Keratinocyte (primary cell): ENCODE measurements at regions not wholly inside any gene's neighbourhood (a gene's known extent, or its start where the extent isn't known, plus 50 kb on each side); places are given as distances from the start of the nearest gene placed in this dataset.

Experiments used
- DNase-seq: peaks from one replicate; pipeline ENCODE4 v3.0.0-alpha.2; 2011; ENCODE audit warnings: low read depth, missing footprints, low spot score
- FAIRE-seq: peaks from 2 replicates; lab custom pipeline; 2011; peaks lifted over from hg19 to GRCh38; lab: Jason Lieb, UNC
- H2AFZ ChIP-seq: 2 replicates; pipeline ENCODE4 v1.6.0; 2012; ENCODE audit warnings: low read length, control low read depth, inconsistent platforms; ENCODE audit not compliant: control insufficient read depth
- H3K27ac ChIP-seq: 2 replicates; pipeline ENCODE4 v1.5.1; 2011; ENCODE audit warnings: low read length; ENCODE audit not compliant: control insufficient read depth, insufficient read depth
- H3K27me3 ChIP-seq: 3 replicates; pipeline ENCODE4 v1.6.0; 2011; ENCODE audit warnings: low read length; ENCODE audit not compliant: control insufficient read depth, insufficient read depth; ENCODE audit errors: extremely low read depth
- H3K36me3 ChIP-seq, 2 experiments: 2 replicates in 1 of 2; 3 replicates in 1 of 2; pipeline ENCODE4 v1.5.1; 2011; ENCODE audit warnings: low read length in 2 of 2, mild to moderate bottlenecking in 1 of 2; ENCODE audit not compliant: control insufficient read depth in 2 of 2, insufficient read depth in 2 of 2; ENCODE audit errors: extremely low read depth in 1 of 2
- H3K4me1 ChIP-seq: 3 replicates; pipeline ENCODE4 v1.5.1; 2011; ENCODE audit warnings: low read length; ENCODE audit not compliant: control insufficient read depth, insufficient read depth; ENCODE audit errors: extremely low read depth
- H3K4me2 ChIP-seq: 3 replicates; pipeline ENCODE4 v1.6.0; 2011; ENCODE audit warnings: low read depth, low read length; ENCODE audit not compliant: control insufficient read depth, insufficient read depth; ENCODE audit errors: extremely low read depth
- H3K4me3 ChIP-seq, 3 experiments: fragments of 200-600 bp in 1 of 3; sonication (generic) in 1 of 3; 2 replicates in 2 of 3; 3 replicates in 1 of 3; pipeline ENCODE4 v1.5.1; 2011 to 2016; ENCODE audit warnings: low read length in 3 of 3, mild to moderate bottlenecking in 3 of 3, control low read depth in 2 of 3, inconsistent platforms in 1 of 3, low read depth in 1 of 3, mixed read lengths in 1 of 3, mixed run types in 1 of 3, moderate library complexity in 1 of 3; ENCODE audit not compliant: control insufficient read depth in 2 of 3, insufficient read depth in 2 of 3; ENCODE audit errors: extremely low read depth in 1 of 3
- H3K79me2 ChIP-seq: 2 replicates; pipeline ENCODE4 v1.6.0; 2012; ENCODE audit warnings: low read length; ENCODE audit not compliant: control insufficient read depth, insufficient read depth
- H3K9ac ChIP-seq: 3 replicates; pipeline ENCODE4 v1.6.0; 2011; ENCODE audit warnings: low read length; ENCODE audit not compliant: control insufficient read depth, insufficient read depth; ENCODE audit errors: extremely low read depth
- H3K9me1 ChIP-seq: 3 replicates; pipeline ENCODE4 v1.6.0; 2011; ENCODE audit warnings: low read length; ENCODE audit not compliant: control insufficient read depth, insufficient read depth; ENCODE audit errors: extremely low read depth
- H3K9me3 ChIP-seq: 2 replicates; pipeline ENCODE4 v1.5.1; 2012; ENCODE audit warnings: low read depth, low read length; ENCODE audit not compliant: control insufficient read depth
- H4K20me1 ChIP-seq: 3 replicates; pipeline ENCODE4 v1.6.0; 2011; ENCODE audit warnings: low read length; ENCODE audit not compliant: control insufficient read depth, insufficient read depth; ENCODE audit errors: extremely low read depth
- EZH2 ChIP-seq: IDR thresholded peaks from one replicate; pipeline ENCODE4 v1.6.1; 2012; ENCODE audit warnings: inconsistent platforms, mild to moderate bottlenecking, low read length, moderate library complexity
- dilution Hi-C: fragments of 300-500 bp; cut with MboI; formaldehyde crosslinking; loops from one replicate; pipeline ENCODE4 v1.7.0; 2020; ENCODE audit warnings: low sequenced_read_pairs; ENCODE audit not compliant: extremely low pct_ligation_motif_present
- TF ChIP-seq, protein P1 (sequence below), 3 experiments: IDR thresholded peaks in 1 of 3; conservative IDR thresholded peaks in 1 of 3; optimal IDR thresholded peaks in 1 of 3; 2 replicates in 2 of 3; 3 replicates in 1 of 3; pipeline versions ENCODE3 to v1.5.1; 2011; ENCODE audit warnings: low read length in 3 of 3, mild to moderate bottlenecking in 3 of 3, moderate library complexity in 2 of 3, control low read depth in 1 of 3, inconsistent platforms in 1 of 3; ENCODE audit not compliant: insufficient read depth in 2 of 3; ENCODE audit errors: extremely low read depth in 1 of 3

DNA sequence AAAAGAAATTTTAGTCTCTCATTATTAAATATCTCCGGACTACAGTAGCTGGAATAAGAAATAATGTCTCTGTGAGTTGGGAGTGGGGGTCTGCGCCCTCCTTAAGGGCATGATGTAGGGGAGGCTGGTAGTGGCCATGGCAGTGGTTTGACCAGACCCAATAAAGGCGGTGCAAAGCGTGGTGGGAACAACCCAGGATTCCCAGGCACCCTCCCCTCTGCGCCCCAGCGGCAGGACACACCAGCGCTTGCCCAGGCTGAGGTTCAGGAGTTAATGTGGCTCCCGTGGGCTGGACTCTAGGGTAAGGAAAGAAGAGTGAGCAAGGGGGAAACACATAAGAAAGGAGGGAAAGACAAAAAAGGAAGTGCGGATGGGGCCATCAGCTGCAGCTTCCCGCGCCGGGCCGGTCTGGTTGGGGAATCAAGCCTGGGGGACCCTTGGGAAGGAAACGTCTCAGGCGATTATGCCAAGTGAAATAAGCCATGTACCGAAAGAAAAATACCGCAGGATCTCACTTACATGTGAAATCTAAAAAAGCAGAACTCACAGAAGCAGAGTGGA is 157.5 kb upstream of the SMIM31 start:
- Histone ChIP-seq H3K27me3 (no peaks in the 10 kb centered on the region), H3K4me3 (no peak overlapping the region), H3K9me1 (no peaks in the 10 kb centered on the region), H2AFZ (no peak overlapping the region), H3K9me3 (no peaks in the 10 kb centered on the region), H3K27ac (no peak overlapping the region), H3K36me3 (no peaks in the 10 kb centered on the region), H3K79me2 (no peaks in the 10 kb centered on the region), H3K4me2 (no peak overlapping the region), H4K20me1 (no peaks in the 10 kb centered on the region), H3K9ac (no peak overlapping the region), H3K4me1 (no peaks in the 10 kb centered on the region)
- dilution Hi-C loops: no loop called here
- DNase-seq: no peak
- no peak for FAIRE-seq
- no peak for TF ChIP-seq EZH2
- TF ChIP-seq, protein P1, sequence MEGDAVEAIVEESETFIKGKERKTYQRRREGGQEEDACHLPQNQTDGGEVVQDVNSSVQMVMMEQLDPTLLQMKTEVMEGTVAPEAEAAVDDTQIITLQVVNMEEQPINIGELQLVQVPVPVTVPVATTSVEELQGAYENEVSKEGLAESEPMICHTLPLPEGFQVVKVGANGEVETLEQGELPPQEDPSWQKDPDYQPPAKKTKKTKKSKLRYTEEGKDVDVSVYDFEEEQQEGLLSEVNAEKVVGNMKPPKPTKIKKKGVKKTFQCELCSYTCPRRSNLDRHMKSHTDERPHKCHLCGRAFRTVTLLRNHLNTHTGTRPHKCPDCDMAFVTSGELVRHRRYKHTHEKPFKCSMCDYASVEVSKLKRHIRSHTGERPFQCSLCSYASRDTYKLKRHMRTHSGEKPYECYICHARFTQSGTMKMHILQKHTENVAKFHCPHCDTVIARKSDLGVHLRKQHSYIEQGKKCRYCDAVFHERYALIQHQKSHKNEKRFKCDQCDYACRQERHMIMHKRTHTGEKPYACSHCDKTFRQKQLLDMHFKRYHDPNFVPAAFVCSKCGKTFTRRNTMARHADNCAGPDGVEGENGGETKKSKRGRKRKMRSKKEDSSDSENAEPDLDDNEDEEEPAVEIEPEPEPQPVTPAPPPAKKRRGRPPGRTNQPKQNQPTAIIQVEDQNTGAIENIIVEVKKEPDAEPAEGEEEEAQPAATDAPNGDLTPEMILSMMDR (optimal IDR thresholded peaks at IDR 0.05 in 1 of 3, IDR thresholded peaks at IDR 0.05 in 1 of 3, conservative IDR thresholded peaks at IDR 0.05 in 1 of 3; ENCODE audit: extremely low read depth in 1 of 3, insufficient read depth in 2 of 3, low read length in 3 of 3): no peak

DNA sequence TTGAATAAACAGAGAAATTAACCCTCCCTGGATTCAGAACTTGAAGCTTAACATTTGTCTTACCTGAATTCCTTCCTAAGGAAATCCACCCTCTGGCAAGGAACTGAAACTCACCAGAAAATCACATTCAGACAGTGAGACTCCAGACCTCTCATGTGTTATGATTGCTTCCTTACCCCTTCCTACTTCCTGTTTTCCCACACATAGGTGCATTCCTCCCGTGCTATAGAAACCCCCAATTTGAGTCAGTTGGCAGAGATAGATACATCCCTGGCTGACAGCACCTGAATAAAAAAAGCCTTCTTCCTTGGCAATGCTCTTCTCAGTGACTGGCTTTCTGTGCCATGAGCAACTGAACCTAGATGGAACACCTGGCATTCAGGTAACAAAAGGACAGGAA is 157.0 kb upstream of the SMIM31 start:
- no peak for TF ChIP-seq EZH2
- TF ChIP-seq, protein P1 (optimal IDR thresholded peaks at IDR 0.05 in 1 of 3, IDR thresholded peaks at IDR 0.05 in 1 of 3, conservative IDR thresholded peaks at IDR 0.05 in 1 of 3; ENCODE audit: extremely low read depth in 1 of 3, insufficient read depth in 2 of 3, low read length in 3 of 3): no peak
- H3K9me3 ChIP-seq: no peaks in the 10 kb centered on the region
- H3K9me1 ChIP-seq: no peaks in the 10 kb centered on the region
- H4K20me1 ChIP-seq: no peaks in the 10 kb centered on the region
- no peaks in the 10 kb centered on the region for H3K79me2 ChIP-seq
- no peaks in the 10 kb centered on the region for H3K4me1 ChIP-seq
- H3K4me2 ChIP-seq: no peak overlapping the region
- FAIRE-seq (no peak), DNase-seq (no peak)
- no peak overlapping the region for H3K27ac ChIP-seq
- dilution Hi-C loops: no loop called here
- no peak overlapping the region for H3K4me3 ChIP-seq
- no peak overlapping the region for H2AFZ ChIP-seq
- H3K27me3 ChIP-seq: no peaks in the 10 kb centered on the region
- H3K36me3 ChIP-seq: no peaks in the 10 kb centered on the region
- no peak overlapping the region for H3K9ac ChIP-seq
